NCI-H2196 (cell line): ENCODE measurements at regions not wholly inside any gene's neighbourhood (a gene's known extent, or its start where the extent isn't known, plus 50 kb on each side); places are given as distances from the start of the nearest gene placed in this dataset.
"Not testable (repeated sequence)": the region's sequence is repeated elsewhere in the genome, so short reads cannot be mapped to it uniquely, and the experiment has no call there.

Source experiments
- DNase-seq: peaks from one replicate; lab custom pipeline; 2025; ENCODE audit not compliant: unreplicated experiment; lab: John Stamatoyannopoulos, UW

DNA sequence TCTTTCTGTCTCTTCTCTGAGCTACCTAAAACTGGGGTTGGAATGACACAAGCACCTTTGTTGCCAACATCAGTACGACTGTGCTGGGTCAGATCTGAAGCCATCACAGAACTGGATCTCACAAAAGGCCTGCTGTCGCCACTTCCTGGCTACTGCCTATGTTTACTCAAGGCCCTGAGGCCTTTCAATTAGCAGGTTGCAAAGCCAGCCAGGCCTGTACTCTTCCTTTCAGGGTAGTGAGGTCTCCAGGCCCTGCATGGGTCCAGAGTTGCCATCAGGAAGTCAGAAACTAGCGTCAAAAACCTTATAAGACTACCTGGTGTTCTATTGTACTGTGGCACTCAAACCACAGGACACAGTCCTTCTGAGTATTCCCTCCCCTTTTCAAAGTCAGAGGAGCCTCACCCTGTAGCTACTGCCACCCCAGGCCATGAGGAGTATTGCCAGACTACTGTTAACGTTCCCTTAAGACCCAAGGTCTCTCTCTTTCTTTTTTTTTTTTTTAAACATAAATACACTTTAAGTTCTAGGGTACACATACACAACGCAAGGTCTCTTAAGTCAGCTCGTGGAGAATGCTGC lies 937.4 kb upstream of the GJE1 start:
- DNase-seq = no peak

DNA sequence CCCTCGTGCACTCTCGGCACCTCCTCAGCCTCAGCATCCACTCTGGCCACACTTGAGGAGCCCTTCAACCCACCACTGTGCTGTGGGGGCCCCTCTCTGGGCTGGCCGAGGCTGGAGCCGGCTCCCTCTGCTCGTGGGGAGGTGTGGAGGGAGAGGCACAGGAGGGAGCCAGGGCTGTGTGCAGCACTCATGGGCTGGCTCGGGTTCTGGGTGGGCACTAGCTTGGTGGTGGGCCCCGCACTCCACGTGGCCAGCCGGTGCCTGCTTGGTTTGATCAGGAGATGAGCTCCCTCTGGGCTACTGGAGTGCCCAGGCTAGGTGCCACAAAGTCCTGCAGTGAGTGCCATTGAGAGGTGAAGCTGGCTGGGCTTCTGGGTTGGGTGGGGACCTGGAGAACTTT lies 949.4 kb upstream of the GJE1 start:
- no peak for DNase-seq

DNA sequence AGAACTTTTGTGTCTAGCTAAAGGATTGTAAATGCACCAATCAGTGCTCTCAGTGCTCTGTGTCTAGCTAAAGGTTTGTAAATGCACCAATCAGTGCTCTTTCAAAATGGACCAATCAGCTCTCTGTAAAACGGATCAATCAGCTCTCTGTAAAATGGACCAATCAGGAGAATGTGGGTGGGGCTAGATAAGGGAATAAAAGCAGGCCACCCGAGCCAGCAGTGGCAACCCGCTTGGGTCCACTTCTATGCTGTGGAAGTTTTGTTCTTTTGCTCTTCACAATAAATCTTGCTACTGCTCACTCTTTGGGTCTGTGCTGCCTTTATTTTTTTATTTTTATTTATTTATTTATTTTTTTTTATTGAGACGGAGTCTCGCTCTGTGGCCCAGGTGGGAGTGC lies 957.3 kb upstream of the GJE1 start:
- not testable (repeated sequence) for DNase-seq

DNA sequence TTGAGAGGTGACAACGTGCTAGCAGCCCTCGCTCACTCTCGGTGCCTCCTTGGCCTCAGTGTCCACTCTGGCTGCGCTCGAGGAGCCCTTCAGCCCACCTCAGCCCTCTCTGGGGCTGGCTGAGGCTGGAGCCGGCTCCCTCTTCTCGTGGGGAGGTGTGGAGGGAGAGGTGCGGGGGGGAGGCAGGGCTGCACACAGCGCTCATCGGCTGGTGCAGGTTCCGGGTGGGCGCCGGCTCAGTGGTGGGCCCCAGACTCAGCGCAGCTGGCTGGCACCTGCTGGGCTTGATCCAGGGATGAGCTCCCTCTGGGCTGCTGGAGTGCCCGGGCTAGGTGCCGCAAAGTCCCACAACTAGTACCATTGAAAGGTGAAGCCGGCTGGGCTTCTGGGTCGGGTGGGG lies 957.8 kb upstream of the GJE1 start:
- DNase-seq = no peak

DNA sequence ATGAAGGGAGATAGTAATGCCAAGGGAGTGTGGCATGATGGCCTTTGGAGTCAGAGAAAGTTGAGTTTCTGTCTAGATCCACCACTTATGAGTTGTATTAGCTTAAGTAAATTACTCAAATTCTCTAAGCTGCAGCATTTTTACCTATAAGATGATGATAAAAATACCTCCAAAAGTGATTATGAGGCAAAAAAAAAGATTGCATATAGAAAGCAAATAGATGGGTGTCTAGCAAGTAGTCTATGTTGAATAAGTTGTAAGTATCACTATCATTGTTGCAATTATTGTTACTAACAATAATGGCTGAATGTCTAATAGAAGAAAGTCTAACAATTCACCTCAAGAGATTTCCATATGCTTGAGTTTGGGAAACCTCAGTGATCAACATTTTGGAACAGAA lies 959.2 kb upstream of the GJE1 start:
- no peak for DNase-seq

DNA sequence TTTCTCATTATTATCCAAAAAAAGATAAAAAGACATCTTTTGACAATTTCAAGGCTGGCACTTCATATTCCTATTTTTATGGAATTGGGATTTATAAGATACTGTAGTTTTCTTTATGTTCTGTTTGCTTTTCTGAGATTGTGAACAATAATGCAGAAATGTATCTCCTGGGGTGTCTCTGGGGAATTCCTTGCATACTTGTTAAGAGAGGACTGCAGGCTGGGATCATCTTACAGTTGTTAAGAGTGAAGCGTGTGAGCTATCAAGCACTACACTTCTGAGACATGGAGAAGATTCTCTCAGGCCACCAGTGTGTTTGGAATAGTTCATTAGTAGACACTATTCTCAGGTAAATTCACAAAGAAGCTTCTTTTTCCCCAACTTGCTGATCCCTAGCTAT lies 963.3 kb upstream of the GJE1 start:
- DNase-seq = no peak

DNA sequence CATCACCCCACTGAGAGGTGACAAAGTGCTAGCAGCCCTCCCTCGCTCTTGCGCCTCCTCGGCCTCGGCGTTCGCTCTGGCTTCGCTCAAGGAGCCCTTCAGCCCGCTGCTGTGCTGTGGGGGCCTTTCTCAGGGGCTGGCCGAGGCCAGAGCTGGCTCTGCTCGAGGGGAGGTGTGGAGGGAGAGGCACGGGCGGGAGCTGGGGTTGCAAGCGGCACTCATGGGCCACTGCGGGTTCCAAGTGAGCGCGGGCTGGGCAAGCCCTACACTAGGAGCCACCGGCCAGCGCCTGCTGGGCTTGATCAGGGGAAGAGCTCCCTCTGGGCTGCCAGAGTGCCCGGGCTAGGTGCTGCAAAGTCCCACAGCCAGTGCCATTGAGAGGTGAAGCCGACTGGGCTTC lies 964.8 kb upstream of the GJE1 start:
- DNase-seq = no peak

DNA sequence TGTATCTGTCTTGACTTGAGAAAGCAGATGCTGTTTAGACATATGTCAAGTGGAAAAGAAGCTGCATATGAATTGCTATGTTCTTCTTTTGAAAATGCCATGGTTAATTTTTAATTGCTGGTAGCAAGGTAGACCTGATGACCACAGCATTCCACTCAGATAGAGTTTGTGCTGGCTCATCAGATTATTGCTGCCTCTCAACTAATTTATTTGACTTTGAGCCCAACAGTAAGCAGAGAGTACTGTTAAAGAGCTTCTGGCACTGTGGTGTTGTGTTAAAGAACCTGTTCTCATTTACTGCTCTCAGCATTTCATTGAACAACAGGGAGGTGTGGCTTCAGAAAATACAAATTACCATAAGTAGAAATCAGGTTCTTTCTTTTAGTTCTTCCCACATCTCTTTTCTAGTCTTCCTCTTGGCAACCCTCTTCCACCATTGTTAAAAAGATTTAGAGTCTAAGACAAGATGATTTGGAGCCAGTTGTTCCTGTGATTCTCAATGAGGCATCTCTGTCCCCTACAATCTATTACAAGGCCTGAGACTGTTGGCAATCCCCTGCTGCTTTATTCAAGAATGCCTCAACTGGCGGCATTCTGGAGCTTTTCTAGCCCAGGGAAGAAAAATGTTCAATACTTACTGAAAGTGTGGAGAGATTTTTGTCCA lies 967.6 kb upstream of the GJE1 start:
- DNase-seq = no peak

DNA sequence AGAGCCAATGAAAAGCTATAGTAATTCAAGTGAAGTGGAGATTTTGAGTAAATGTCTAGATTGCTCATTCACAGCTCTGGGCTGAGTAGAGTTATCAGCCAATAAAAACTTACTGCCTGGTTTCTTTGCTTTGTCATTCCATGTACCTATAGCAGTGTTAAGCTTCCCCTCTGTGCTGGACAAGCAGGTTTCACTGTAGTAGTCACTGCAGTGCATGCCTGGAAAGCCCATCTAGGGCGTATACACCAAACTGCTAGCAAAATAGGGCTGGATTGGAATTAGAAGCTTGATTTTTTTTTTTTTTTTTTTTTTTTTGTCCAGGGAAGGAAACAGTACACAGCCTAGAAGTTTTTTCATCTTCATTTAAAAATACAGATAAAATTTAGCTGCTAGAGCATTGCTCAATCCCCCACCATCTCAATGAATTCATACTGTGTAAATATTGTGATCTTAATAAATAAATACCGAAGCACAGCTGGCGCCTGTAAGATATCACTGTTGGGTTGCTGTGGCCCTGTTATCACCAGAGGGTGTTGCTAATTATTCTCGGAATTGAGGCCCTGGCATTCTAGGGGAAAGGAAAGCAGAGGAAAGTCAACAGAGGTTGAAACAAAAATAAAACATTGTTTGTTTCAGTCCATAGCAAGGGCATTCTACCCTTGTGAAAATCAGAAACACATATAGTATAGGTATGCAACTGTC lies 968.5 kb upstream of the GJE1 start:
- DNase-seq = no peak

DNA sequence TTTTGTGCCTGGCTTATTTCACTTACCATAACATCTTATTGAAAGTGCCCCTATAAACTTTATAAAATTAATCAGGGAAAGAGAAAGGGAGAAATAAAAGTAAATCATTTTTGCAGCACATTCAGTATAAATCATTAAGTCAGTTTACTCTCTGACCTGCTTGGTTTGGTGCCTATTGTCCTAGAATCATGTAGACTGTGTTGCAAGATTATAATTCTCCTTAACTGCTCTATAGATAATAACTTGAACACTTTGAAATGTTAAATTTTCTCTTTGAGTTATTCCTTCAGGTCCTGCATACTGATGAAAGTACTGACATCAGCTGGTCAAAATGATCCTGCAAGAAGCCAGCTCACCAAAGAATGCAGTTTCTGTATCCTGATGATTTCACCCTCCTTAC lies 969.6 kb upstream of the GJE1 start:
- no peak for DNase-seq

DNA sequence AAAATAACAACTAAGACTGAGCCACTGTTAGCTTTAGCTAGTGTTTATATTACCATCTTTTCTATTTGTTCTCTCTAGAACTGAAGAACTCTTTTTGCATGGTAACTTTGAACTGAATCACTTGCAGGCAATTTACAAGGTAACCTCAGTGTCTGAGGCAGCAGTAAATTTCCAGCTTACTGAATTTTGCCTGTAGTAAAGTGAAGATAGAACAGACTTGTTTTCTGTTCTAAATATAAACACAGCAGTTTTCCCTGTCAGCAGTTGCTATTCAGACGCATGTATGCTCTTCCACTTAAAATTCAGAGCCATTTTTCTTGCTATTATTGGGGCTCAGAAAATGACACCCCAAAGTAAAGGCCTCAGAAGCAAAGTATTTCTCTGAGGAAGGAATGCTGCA lies 974.0 kb upstream of the GJE1 start:
- no peak for DNase-seq

DNA sequence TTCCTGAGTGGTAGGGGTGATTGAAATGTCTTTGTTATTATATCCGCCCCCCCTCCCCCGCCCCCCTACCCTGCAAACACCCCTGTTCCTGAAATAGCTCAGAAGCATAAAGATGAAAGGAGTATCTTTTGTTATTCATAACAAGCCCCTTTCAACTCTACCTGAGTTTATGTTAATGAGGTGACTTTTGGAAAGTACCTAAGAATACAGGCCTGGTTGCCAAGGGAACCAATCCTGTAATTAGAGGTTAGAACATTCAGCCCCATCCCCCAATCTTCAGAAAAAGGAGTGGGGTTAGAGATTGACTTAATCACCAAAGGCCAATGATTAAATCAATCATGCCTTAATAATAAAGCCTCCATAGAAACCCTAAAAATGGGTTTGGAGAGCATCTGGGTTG lies 979.2 kb upstream of the GJE1 start:
- DNase-seq = peak; percentile 18

DNA sequence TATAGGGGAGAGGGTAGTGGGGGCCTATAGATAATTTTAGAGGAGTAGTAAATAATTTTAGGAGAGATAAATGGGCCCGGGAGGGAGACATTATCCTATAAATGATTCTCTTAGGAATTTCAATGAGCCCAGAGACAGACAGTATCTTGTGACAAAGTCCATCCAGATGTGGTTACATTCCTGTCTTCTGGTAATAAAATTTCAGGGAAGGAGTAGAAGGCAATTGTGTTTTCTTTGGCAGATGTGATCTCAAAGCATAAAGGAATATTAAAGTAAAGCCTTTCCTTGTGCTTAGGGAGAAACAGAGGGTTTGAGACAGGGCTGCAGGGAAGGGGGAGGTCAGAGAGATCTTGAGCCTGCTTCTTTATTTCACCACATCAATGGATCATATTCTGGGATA lies 979.8 kb upstream of the GJE1 start:
- DNase-seq = no peak

DNA sequence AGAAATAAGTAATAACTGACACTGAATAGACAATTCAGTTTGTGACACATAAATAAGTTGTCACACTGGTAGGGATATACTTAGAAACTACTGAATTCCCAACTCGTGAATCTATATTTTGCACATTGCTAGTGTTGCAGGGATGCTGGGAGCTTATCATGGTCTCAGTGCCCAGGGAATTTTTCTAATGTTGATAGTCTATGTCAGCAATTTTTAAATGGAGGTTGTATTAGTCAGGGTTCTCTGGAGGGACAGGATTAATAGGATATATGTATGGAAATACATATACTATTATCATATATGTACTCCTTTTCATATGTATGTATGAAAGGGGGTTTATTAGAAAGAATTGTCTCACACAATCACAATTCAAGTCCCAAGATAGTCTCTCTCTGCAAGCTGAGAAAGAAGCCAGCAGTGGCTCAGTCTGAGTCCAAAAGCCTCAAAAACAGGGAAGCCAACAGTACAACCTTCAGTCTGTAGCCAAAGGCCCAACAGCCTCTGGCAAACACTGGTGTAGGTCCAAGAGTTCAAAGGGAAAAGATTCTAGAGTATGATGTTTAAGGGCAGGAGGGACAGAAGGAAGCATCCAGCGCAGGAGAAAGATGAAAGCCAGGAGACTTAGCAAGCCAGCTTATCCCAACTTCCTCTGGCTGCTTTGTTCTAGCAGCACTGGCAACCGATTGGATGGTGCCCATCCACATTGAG lies 980.9 kb upstream of the GJE1 start:
- DNase-seq = no peak

DNA sequence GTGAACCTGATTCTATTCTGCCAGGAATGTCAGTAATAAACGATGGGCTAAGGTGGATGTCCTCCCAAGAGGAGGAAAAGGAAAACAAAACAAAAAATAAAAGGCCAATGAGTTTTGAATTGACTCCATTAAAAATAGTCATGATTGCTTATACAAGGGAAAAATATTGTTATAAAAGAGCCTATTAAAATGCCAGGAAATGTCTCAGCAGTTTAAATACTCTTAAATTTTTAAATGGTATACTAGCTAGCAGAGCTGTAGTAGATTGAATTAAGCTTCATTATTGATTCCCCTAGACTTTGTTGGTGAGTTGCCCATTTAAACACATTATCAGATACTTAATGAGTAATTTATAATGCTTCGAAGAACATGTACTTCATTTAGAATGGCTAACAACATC lies 990.9 kb upstream of the GJE1 start:
- no peak for DNase-seq

DNA sequence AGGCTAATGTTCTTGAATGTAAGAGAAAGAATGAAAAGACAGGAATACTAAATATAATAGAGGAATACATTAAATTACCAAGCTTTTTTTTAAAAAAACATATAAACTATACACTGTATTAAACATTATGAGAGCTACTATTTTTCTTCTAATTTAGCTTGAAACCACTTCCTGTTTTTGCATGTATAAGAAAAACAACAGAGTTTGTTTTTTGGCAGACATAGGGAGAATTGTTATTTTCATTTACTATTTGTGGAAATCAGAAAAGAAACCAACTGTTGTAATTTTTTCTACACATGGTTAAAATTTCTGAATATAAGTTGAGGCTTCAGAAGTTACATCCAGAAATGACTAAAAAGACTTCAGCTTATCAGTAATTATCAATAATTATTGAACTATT lies 991.8 kb upstream of the GJE1 start:
- no peak for DNase-seq

DNA sequence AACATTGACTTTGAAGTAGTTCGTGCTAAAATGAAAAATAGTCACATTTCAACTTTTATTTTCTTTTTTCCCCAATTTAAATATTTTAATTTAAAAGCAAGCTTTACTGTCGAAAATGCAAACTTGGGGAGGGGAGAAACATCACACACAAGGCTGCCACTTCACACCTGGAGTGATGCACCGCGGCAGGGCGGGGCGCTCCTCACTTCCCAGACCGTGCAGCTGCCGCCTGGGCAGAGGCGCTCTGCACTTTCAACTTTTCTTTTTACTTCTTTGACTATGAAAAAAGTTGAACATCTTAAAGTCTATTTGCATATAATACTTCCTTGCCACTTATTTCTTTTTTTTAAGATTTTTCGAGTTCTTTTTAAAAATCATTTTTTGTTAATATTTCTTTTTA lies 993.3 kb upstream of the GJE1 start:
- DNase-seq = no peak

DNA sequence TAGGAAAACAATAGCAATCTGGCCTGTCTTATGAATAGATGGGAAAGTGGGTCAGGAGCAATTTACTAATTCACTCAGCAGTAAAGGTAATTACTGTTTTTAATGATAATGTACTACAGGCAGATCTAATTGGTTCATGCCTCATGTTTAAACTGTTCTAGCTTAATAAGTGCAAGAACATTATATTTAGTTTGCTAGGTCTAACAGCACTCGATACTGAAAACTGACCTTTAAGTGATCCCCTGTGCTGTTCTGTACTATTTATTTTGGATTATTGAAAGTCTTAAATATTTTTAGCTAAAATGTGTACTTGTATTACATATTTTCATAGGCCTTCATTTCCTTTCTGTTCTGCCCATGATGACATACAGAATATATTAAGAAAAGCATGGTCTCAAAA lies 998.0 kb upstream of the GJE1 start:
- no peak for DNase-seq

DNA sequence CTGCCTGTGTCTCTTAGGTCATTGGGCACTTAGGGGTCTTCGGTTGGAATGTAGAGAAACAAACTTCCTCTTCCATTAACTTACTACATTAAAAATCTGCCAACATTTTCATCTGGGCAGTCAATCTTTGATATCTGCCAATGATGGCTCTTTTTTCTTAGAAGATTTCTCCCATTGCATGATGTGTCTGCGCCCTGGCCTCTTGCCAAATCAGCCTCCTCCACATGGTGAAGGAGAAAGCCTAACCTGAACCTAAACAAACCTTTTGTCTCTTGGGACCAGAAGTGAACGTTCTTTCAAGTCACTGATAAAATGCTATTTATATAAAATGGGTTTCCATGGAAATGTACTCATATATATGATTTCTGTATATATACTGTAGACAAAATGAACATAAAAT lies 998.9 kb upstream of the GJE1 start:
- DNase-seq = no peak

DNA sequence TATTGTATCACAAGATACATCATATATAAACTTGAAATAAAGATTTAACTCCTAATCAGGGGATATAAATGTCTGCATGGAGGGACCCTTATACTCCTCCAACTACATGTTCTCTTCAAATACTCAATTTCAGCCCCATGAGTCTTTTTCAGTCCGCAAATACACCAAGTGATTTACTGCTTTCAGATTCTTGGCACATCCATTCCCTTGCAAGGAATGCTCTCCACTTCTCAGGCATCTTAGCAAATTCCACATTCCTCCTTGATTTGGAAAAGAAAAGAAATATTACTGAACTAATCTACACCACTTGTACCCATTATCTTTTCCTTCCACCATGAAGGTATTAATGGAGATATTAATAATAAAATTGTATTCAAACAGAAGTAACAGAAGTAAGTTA lies 999.4 kb upstream of the GJE1 start:
- no peak for DNase-seq

DNA sequence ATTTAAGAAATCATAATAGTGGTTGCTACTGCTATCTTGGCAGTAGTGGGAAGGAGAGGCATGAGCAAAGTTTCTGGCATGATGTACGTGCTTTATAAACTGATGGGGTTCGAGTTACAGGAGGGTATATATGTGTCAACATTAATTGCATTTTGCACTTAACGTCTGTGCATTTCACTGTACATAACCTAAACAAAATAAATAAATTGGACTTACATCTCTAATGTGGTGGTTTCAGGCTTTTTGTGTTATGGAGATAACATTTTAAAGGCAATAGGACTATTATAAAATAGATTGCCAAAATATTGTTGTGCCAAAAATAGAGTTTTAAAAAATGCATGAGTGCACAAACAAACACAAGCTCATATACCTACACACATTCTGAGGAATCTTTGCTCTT lies 1001.1 kb upstream of the GJE1 start:
- DNase-seq = no peak

DNA sequence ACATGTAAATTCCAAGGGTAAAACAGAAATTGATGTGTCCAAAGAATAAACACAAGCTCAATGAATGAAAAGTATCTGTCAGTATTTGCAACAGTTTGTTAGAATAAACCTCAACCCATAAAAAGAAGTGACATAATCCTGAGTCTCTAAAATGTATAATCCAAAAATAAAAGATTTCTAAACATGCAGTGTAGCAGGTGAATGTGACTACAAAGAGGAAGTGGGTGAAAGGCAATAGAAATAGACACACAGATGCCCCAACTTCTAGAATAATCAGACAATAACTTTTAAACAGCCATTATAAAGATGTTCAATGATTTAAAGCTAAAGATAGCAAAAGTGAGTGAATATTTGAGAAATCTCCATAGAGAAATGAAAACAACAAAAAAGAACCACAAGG lies 1009.2 kb upstream of the GJE1 start:
- DNase-seq = no peak
